ENCODE measurements at regions not wholly inside any gene's neighbourhood (a gene's known extent, or its start where the extent isn't known, plus 50 kb on each side); places are given as distances from the start of the nearest gene placed in this dataset.
"Not testable (repeated sequence)": the region's sequence is repeated elsewhere in the genome, so short reads cannot be mapped to it uniquely, and the experiment has no call there.

DNA sequence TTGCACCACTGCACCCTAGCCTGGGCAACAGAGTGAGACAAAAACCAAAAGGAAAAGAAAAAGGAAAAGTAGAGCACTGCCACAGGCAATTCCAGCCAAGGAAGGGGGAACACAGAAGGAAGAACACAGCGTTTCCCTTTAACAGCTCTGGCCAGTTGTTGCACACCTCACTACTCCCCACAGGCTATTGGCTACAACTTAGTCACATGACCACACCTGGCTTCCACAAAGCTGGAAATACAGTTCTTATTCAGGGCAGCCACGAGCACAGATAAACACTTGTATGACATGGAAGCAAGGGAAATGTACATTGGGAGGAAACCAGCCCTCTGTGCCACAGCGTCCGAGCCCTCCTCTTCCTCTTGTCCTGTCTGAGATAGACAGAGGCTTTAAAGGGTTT, 249.0 kb upstream of the JARID2 start:
- DNase-seq (ENCODE audit: low read depth in 2 of 2) = no peak

DNA sequence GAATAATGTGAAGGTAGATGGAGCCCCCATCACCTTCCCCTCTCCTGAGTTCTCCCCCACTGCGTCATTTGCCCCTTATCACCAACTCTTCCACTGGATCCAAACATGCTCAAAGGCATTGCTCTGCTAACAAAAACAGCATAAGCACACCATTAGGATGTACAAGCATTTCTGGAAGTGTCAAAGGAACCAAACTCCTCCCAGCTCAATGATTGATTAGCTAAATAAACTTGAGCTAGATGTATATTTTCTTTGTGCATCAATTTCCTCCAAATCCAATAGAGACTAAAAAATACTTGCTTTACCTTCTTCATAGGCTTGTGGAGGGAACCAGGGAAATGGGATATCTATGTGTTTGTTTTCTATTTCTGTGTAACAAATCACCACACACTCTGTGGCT, 248.4 kb upstream of the JARID2 start:
- no peak for DNase-seq (ENCODE audit: low read depth in 2 of 2)

DNA sequence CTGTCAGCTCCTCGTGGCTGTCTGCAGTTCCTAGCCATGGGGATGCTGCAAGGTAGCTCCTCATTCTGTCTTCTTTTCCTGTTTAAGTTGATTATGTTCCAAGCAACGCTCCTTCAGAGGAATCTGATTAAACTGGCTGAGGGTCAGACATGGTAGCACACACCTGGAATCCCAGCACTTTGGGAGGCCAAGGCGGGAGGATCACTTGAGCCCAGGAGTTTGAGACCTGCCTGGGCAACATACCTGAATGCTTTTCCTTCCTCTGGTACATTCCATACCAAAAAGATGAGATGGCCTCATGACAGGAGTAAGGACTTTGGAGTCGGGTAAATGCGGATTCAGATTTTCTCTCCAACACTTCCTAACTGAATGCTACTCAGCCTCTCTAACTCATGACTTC, 246.8 kb upstream of the JARID2 start:
- no peak for DNase-seq (ENCODE audit: low read depth in 2 of 2)

DNA sequence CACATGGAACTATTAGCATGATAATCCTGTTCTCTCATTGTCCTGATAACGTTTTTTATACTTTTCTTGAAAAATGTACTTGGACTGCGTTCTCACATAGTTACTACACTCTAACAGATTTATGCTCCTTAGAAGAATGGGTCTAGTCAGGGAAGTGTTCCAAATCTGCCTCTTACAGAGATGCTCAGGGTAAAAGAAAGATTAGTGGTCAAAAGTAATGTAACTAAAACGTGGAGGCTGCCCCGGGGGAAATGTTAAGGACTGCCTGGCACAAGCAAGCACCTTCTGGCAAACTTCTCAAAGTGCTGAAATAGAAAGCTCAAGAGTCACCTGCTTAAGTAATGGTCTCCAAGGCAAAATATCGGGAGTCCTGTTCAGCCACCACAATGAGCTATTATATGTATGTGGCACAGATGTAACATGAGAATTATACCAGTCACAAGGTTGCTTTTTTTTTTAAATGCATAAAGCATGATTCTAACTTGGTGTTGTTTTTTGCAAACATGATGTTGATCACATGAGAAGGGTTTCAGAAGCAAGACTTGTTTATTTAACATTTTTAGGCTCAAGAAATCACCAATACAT, 244.5 kb upstream of the JARID2 start:
- no peak for DNase-seq (ENCODE audit: low read depth in 2 of 2)

DNA sequence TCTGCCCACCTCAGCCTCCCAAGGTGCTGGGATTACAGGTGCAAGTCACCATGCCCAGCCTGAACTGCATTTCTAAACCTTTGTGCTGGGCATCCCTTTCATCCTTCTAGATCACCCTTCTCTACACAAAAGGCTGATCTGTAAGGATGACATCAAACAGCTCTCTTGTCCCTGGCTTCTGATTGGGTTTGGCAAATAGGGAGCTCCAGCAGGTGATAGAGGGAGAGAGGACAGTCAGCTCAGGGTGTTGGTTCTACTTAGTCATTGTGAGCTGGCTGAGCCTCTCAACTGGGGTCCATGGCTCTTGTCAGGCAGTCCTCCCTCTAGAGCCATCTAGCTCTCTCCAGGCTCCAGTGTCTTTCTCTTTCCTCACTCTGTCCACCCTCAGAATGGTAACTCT, 237.6 kb upstream of the JARID2 start:
- DNase-seq (ENCODE audit: low read depth in 2 of 2) = no peak

DNA sequence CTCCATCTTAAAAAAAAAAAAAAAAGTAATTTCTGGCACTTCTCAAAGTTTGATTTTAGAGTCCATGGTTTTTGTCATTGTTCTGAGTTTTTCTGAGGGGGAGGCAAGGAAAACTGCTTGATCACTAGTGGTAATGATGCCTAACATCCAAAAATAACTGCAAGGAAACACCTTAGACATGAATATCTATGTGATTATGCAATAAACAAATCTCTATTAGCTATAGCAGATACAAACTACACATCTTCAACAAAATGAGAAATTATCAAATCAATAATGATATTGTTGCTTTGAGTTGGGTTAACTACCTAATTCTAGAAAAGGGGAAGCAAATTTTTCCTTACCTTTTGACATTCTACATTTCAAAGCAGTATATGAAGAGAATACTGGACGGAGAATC, 230.9 kb upstream of the JARID2 start:
- DNase-seq (ENCODE audit: low read depth in 2 of 2) = no peak

DNA sequence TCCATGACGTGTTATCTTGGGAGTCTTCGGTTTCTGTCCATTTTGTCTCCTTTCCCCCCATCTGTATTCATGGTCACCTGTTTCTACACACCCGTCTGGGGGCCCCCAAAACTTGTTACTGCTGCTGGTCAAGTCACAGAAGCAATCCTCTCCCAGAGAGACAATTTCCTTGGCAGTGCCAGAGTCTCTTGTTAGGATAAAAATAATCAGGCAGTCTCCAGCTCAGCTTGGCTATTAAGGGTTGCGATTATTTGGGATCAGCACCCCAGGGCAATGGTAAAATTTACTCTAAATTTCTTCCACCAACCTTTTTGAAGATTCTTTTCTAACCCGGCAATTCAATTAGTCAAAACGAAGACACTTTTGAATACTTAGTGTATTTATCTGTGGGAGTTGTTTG, 229.1 kb upstream of the JARID2 start:
- DNase-seq (ENCODE audit: low read depth in 2 of 2) = no peak

DNA sequence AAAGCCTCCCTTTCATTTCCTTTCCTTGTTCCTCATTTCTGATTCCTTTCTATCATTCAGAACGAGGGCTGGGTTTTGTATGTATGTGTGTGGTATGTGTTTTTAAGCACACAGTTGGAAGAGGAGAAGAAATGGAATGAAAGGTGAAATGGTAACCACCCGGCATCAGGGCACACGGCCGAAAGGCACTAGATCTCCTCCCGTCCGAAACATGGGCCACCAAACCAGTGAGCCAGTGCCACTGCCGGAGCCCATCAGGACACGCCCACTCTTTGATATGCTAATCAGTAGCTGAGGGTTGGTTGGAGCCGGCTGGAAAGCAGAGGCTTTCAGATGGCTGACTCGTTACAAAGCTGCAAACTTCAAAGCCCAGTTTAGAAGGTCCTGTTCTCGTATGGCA, 228.6 kb upstream of the JARID2 start:
- no peak for DNase-seq (ENCODE audit: low read depth in 2 of 2)

DNA sequence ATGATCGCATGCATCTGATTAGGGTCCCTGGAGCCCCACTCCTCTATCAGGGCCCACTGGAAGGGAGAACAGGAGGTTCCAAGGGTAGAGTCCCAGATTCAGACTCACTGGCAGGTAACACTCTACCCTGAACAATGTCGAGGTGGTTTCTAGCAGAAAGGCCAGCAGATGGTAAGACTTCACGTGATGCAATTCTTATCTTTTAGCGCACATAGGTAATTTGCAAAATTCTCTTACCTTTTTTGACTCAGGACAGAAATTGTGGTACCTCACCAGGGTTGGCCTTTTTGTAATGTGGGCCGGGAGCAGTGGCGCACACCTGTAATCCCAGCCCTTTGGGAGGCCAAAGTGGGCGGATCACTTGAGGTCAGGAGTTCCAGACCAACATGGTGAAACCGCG, 228.1 kb upstream of the JARID2 start:
- DNase-seq (ENCODE audit: low read depth in 2 of 2) = no peak

DNA sequence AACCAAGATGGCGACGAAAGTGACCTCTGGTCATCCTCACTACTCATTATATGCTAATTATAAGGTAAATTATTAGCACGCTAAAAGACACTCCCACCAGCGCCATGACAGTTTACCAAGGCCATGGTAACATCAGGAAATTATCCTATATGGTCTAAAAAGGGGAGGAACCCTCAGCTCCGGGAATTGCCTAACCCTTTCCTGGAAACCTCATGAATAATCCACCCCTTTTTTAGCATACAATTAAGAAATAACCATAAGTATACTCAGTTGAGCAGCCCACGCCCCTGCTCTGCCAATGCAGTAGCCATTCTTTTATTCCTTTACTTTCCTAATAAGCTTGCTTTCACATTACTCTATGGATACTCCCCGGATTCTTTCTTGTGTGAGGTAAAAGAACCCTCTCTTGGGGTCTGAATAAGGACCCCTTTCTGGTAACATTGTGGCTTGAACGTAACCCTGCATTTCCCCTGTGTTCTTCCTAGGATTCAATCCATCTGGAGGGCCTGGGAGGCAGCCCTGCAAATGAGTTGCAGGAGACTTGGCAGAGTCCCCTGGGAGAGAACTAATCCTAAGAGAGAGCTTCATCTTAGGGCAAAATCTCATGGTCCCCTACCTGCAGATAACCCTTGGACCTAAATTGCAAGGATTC, 225.6 kb upstream of the JARID2 start:
- DNase-seq (ENCODE audit: low read depth in 2 of 2) = no peak

DNA sequence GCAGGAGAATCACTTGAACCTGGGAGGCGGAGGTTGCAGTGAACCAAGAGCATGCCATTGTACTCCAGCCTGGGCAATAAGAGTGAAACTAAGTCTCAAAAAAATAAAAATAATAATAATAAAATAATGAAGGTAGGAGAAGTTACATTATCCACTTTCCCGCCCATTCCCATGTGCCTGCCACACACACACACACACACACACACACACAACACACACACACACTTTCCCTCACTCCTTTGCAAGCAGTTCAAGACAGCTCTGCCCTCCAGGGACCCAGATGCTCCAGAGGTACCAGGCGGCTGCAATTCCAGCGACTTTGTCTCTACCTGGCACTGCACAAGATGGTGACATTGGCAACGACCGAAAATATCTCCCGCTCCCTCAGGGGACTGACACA, 224.8 kb upstream of the JARID2 start:
- DNase-seq (ENCODE audit: low read depth in 2 of 2) = no peak

DNA sequence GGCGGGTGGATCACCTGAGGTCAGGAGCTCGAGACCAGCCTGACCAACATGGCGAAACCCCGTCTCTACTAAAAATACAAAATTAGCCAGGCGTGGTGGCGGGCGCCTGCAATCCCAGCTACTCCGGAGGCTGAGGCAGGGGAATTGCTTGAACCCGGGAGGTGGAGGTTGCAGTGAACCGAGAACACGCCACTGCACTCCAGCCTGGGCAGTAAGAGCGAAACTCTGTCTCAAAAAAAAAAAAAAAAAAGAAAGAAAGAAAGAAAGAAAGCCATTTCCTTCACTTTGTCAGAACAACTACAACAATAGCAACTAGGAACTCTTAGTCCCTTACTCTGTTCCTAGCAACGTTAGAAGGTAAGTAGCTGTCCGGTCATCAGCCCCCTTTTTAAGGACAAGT, 222.9 kb upstream of the JARID2 start:
- not testable (repeated sequence) for DNase-seq (ENCODE audit: low read depth in 2 of 2)

DNA sequence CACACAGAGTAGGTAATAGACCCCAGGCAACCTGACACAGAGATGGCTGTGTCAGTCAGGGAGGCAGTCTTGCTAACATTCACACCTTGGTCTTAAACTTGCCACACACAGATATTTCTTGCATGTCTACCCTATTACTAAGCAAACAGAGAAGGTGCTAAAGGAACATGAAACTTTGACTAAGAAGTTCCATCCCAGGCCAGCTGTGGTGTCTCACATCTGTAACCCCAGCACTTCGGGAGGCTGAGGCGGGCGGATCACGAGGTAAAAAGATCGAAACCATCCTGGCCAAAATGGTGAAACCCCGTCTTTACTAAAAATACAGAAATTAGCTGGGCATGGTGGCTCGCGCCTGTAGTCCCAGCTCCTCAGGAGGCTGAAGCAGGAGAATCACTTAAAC, 222.4 kb upstream of the JARID2 start:
- no peak for DNase-seq (ENCODE audit: low read depth in 2 of 2)

DNA sequence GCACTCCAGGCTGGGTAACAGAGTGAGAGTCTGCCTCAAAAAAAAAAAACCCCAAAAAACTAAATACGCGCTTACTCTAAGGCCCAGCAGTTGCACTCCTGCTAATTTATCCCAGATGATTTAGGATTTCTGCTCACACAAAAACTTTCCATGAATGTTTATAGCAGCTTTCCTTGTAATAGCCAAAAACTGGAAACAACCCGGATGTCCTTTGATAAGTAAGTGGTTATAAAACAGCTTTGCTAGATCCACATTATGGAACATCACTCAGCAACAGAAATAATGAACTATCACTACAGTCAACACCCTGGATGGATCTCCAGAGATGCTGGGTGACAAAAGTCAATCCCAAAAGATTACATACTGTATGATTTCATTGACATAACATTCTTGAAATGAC, 220.4 kb upstream of the JARID2 start:
- no peak for DNase-seq (ENCODE audit: low read depth in 2 of 2)

DNA sequence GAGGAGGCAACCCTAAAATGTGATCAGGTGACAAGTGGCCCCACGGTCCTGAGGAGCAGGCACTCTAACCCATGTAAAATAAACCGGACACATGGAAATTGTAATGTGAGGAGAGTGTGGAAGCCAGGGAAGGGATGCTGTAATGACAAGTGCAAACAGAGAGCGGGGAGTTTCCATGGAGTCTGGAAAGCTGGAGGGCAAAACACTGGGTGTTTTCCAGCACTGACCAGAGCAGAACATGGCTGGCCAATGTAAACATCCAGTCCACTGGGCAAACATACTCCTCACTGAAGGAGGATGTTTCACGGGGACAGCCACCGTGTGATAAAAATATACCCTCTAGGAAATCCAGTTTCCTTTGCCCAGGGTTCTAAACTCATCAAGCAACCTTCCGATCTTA, 219.0 kb upstream of the JARID2 start:
- DNase-seq (ENCODE audit: low read depth in 2 of 2) = no peak

DNA sequence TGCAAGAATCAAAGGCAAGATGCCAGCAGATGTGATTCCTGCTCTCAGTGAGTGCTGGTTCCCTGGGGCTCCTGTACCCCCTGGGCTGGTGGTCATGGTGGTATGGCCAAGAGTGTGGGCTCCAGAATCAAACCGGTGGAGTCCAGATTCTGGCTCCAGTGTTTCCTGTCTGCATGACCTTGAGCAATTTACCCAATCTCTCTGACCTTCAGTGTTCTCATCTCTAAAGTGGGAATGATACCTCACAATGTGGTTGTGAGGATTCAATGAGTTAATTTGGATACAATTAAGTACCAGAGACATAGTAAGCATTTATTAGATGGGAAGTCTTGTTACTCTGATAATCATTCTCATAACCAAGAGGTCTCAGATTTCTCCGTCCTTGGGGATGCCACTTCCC, 218.4 kb upstream of the JARID2 start:
- DNase-seq (ENCODE audit: low read depth in 2 of 2) = no peak

DNA sequence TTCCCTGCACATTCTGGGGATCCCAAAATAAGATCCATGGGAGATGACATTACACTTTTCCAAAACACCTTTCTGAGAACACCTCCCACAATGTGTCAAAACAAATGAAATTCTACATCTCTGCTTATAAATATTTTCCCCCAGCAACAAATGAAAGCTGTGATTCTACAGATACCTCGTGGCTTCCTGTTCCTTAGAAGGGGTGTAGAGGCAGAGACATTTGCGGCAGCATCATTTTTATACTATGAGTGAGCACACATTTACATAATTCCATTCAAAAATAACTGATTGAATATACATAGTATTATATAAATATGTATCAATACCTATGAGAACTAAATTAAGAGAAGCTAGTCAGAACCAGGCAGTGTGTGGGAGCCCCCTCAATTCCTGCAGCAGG, 213.9 kb upstream of the JARID2 start:
- DNase-seq (ENCODE audit: low read depth in 2 of 2) = no peak

DNA sequence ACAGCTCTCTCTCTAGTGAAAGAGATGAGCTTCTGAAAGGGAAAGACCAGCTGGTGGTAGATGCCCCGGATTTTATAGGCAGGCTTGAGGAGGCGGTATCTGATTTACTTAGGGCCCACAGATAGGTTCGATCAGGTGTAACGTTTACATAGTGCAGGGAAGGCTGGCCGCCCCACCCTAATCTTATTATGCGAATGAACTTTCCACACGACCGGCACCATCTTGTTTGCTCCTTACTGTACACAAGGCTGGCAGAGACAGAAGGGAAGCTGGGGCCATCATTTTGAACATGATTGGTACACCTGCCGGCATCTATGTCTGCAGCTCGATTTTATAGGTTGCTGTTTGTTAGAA, 212.0 kb upstream of the JARID2 start:
- no peak for DNase-seq (ENCODE audit: low read depth in 2 of 2)

DNA sequence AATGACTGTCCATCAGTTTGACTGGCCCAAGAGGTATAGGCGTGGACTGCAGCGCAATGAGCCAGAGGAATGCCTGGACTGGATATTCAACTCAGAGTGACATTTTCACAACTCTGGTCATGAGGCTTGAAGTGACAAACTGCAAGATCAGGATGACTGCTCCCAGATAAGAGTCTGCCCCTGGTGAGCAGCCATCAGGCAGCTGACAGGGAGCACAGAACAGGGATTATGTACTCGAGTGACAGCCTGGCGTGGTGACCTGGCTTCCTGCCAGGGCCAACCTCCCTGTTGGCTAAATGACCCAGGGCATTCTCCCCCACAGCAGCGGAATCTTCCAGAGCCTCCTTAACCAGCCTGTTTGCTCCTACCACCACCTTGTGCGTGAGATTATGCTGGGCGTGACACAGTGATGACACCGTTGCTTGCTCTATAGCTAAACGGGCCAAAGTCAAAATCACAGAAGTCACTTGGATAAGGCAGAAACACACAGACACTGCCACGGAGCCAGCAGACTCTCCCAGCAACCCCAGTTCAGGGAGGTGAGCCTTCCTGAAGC, 209.1 kb upstream of the JARID2 start:
- DNase-seq (ENCODE audit: low read depth in 2 of 2) = no peak

DNA sequence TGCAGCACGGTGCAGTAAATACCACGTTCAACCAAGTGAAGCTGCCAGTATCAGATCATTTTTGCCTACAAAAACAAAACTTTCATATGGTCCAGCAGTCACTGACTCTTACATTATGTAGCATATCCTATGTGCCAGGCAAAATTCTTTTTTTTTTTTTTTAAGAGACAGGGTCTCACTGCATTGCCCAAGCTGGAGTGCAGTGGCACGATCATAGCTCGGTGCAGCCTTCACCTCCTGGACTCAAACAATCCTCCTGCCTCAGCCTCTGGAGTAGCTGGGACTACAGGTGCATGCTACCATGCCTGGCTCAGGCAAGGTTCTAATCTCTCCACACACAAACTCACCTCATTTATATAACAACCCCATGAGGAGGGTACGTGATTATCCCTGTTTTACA, 208.6 kb upstream of the JARID2 start:
- no peak for DNase-seq (ENCODE audit: low read depth in 2 of 2)

DNA sequence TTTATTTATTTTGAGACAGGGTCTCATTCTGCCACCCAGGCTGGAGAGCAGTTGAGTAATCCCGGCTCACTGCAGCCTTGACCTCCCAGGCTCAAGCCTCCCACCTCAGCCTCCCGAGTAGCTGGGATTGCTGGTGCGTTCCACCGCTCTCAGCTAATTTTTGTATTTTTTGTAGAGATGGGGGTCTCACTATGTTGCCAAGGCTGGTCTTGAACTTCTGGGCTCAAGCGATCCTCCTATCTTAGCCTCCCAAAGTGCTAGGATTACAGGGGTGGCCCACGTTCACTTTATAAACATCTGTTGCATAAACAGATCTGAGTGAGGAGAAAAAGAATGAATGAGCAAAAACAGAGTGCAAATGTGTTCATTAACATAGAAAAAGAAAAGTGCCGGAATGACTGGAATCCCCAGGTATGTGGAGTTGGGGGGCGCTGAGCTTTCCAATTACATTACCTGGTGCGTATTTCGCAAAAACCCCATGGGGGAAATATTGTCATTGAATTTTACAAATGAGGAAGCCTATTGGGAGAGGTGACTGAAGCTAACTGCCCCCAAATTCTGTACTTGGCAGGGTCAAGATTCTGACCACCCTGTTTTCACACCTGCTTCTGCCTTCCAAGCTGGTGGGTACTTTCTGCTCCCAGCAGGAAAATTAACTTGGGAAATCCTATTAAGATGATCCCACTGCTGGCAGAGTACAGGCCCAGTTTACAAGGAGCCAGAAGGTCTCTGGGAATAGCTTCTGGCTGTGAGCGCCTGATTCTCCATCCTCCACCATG, 207.7 kb upstream of the JARID2 start:
- no peak for DNase-seq (ENCODE audit: low read depth in 2 of 2)

DNA sequence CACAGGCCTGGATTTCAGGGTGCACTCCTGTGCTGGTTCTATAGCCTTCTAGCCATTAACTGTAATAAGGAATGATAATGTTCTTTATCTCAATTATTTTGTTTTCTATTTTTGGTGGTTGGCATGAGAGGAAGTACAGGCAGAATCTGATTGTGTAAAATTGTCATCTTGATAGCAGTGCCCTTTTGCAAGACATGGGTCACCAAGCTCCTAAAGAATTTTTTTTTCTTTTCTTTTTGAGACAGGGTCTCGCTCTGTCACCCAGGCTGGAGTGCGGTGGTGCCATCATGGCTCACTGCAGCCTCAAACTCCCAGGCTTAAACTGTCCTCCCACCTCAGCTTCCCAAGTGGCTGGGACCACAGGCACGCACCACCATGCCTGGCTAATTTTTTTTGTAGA, 206.7 kb upstream of the JARID2 start:
- no peak for DNase-seq (ENCODE audit: low read depth in 2 of 2)

DNA sequence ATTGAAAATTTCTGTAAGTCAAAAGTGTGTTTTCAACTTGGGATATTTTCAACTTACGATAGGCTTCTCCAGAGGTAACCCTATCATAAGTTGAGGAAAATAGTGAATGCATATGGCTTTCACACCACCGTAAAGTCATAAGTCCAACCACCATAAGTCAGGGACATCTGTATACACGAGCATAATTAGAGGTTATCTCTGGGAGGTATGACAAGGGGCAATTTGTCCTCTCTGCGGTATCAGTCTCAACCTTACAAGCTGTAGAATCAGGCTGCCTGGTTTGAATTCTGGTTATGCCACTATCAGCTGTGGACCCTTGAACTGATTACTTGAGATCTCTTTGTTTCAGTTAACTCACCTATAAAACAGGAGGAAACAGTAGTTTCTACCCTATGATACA, 202.9 kb upstream of the JARID2 start:
- DNase-seq (ENCODE audit: low read depth in 2 of 2) = no peak
